ENCODE measurements at regions not wholly inside any gene's neighbourhood (a gene's known extent, or its start where the extent isn't known, plus 50 kb on each side); places are given as distances from the start of the nearest gene placed in this dataset.

DNA sequence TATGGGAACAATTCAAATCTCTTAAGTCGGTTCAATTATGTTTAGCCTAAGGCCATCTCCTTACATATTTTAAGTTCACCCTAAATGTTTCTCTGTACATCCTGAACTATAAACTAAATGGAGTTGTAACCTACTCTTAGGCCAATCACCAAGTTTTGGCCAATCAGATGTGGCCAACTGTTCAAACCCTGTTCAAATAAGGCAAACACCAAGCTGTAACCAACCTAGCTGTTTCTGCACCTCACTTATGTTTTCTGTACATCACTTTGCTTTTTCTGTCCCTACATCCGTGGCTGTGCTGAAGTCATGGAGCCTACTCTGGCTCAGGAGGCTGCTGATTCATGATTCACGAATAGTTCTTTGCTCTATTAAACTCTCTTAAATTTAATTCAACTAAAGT, 165.3 kb downstream of the GASK1B start:
- Histone ChIP-seq H3K4me1 (peaks cover 0 to 8% of the 10 kb centered on the region in 2 donors), H3K9me3 (no peaks in the 10 kb centered on the region), H3K27ac (peak overlapping the region; percentile 41 to 43), H3K36me3 (no peaks in the 10 kb centered on the region), H3K27me3 (no peaks in the 10 kb centered on the region), H3K4me3 (no peak overlapping the region)
- intact Hi-C loops (cut with DNase I; ENCODE audit: low total_unique reads) = no loop called here
- no peak for DNase-seq (ENCODE audit: low spot score in 2 of 2)
- no peak for TF ChIP-seq POLR2A (IDR thresholded peaks at IDR 0.05)
- TF ChIP-seq, protein P1, sequence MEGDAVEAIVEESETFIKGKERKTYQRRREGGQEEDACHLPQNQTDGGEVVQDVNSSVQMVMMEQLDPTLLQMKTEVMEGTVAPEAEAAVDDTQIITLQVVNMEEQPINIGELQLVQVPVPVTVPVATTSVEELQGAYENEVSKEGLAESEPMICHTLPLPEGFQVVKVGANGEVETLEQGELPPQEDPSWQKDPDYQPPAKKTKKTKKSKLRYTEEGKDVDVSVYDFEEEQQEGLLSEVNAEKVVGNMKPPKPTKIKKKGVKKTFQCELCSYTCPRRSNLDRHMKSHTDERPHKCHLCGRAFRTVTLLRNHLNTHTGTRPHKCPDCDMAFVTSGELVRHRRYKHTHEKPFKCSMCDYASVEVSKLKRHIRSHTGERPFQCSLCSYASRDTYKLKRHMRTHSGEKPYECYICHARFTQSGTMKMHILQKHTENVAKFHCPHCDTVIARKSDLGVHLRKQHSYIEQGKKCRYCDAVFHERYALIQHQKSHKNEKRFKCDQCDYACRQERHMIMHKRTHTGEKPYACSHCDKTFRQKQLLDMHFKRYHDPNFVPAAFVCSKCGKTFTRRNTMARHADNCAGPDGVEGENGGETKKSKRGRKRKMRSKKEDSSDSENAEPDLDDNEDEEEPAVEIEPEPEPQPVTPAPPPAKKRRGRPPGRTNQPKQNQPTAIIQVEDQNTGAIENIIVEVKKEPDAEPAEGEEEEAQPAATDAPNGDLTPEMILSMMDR (IDR thresholded peaks at IDR 0.05) = no peak
- TF ChIP-seq POLR2AphosphoS5 (IDR thresholded peaks at IDR 0.05) = no peak

DNA sequence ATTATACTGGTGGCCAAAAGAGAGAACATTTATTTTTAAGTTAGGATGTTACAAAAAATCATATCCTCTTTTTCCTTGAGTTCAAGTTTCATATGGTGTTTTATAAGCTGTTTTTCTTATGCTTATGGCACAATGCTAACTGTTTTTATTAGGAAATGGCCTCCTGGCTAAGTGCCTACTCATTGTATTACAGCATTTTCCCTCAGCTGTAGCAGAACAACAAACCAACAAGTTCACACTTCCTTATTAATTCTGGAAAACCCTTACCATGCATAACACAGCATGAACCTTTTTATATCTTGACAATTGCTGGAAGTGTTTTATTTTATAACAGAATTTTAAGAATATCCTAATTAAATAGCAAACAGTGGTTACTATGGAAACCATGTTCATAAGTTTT, 165.8 kb downstream of the GASK1B start:
- Histone ChIP-seq H3K4me3 (no peak overlapping the region), H3K27ac (peak overlapping the region in 1 of 2 donors; percentile 23), H3K9me3 (no peaks in the 10 kb centered on the region), H3K36me3 (no peaks in the 10 kb centered on the region), H3K27me3 (no peaks in the 10 kb centered on the region), H3K4me1 (peaks cover 0 to 8% of the 10 kb centered on the region in 2 donors)
- intact Hi-C loops (cut with DNase I; ENCODE audit: low total_unique reads) = no loop called here
- no peak for DNase-seq (ENCODE audit: low spot score in 2 of 2)
- TF ChIP-seq POLR2A (IDR thresholded peaks at IDR 0.05) (no peak), POLR2AphosphoS5 (IDR thresholded peaks at IDR 0.05) (peak in 1 of 3 donors; percentile 45)
- TF ChIP-seq, protein P1 (IDR thresholded peaks at IDR 0.05) = no peak

DNA sequence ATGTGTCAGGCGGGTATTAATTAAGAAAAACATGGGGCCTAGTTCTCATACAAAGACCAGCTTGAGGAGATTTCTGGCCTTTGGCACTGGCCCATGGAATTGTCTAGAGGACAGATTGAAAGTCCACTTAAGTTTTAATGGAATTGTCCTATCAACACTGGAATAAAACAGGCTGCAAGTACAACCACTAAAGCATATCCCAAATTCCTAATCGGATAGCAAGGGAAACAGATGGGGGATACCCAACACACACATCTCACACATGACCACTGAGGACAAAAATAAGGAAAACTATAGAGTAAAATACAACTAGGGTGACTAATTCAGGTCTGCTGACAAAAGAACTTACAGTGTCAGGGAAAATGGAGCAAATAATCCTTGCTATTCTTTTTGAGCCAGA, 167.8 kb downstream of the GASK1B start:
- Histone ChIP-seq H3K4me3 (no peak overlapping the region), H3K4me1 (peaks cover 0 to 8% of the 10 kb centered on the region in 2 donors), H3K27ac (no peak overlapping the region), H3K27me3 (no peaks in the 10 kb centered on the region), H3K9me3 (no peaks in the 10 kb centered on the region), H3K36me3 (no peaks in the 10 kb centered on the region)
- intact Hi-C loops (cut with DNase I; ENCODE audit: low total_unique reads) = no loop called here
- no peak for DNase-seq (ENCODE audit: low spot score in 2 of 2)
- TF ChIP-seq POLR2A (IDR thresholded peaks at IDR 0.05) (no peak), POLR2AphosphoS5 (IDR thresholded peaks at IDR 0.05) (no peak)
- TF ChIP-seq, protein P1 (IDR thresholded peaks at IDR 0.05) = no peak

DNA sequence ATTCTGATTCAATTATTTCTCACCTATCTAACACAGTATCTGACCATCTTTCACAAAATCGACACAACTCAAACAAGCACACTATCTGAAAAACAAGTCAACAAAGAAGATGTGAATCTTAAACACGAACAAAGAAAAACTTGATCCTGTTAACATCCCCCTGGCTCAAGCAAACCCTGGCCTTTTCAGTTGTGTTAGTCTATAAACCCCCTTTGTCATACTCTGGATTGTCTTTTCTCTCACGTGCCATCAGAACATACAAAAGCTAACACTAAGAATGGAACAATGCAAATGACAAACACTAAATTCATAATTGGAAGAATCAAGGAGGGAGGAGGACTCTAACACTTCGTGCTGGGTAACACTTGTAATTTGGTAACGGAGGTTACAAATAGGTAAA, 168.7 kb downstream of the GASK1B start:
- H3K9me3 ChIP-seq = no peaks in the 10 kb centered on the region
- H3K27ac ChIP-seq = no peak overlapping the region
- TF ChIP-seq POLR2AphosphoS5 (IDR thresholded peaks at IDR 0.05) (no peak), POLR2A (IDR thresholded peaks at IDR 0.05) (no peak)
- TF ChIP-seq, protein P1 (IDR thresholded peaks at IDR 0.05) = no peak
- H3K36me3 ChIP-seq = no peaks in the 10 kb centered on the region
- no peak for DNase-seq (ENCODE audit: low spot score in 2 of 2)
- H3K4me3 ChIP-seq = no peak overlapping the region
- H3K4me1 ChIP-seq = peaks cover 0 to 8% of the 10 kb centered on the region in 2 donors
- intact Hi-C loops (cut with DNase I; ENCODE audit: low total_unique reads) = no loop called here
- H3K27me3 ChIP-seq = no peaks in the 10 kb centered on the region

DNA sequence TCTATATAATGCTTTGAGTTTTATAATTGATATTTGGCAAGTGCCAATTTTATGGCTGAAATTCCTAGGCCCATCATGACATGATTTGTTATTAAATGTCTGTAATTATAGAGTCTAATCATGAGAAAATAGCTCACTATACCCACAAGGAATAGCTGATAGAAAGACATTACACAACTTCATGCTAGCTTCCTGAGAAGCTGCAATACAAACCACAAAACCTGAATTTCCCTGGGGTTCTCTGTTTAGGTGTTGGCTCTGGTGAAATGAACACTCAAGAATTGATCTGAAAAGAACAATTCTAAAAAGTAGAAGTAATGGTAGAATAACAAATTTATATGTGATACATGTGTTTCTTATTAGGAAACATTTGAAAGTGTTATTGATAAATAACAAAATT, 169.6 kb downstream of the GASK1B start:
- H3K27ac ChIP-seq = no peak overlapping the region
- intact Hi-C loops (cut with DNase I; ENCODE audit: low total_unique reads) = no loop called here
- H3K9me3 ChIP-seq = no peaks in the 10 kb centered on the region
- no peaks in the 10 kb centered on the region for H3K27me3 ChIP-seq
- DNase-seq (ENCODE audit: low spot score in 2 of 2) = no peak
- H3K36me3 ChIP-seq = no peaks in the 10 kb centered on the region
- H3K4me3 ChIP-seq = no peak overlapping the region
- no peak for TF ChIP-seq POLR2AphosphoS5 (IDR thresholded peaks at IDR 0.05)
- no peak for TF ChIP-seq POLR2A (IDR thresholded peaks at IDR 0.05)
- TF ChIP-seq, protein P1 (IDR thresholded peaks at IDR 0.05) = no peak
- peaks cover 0 to 8% of the 10 kb centered on the region in 2 donors for H3K4me1 ChIP-seq
